GM03348 (cell line): ENCODE measurements at regions not wholly inside any gene's neighbourhood (a gene's known extent, or its start where the extent isn't known, plus 50 kb on each side); places are given as distances from the start of the nearest gene placed in this dataset.

Source experiments
- DNase-seq: peaks from one replicate; pipeline ENCODE4 v3.0.0; 2012; ENCODE audit warnings: low spot score

DNA sequence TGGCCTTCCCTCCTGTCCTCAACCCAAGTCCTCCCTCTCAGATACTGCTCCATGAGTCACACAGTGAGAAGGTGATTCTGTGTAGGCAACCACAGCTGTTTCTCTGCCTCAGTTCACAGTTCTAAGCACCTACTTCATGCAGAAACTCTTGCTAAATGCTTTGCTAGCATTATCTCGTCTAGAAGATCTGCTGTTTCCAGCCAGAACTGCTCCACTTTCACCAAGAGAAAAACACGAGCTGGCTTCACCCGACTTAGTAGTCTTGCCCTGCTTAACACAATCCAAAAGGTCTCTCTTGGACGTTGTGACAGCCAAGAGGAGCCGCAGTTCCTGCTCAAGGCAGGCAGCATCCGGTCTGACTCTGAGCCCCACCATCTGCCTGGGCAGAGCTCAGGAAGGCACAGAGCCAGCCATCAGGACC lies 272.1 kb downstream of the UACA start:
- DNase-seq = no peak

- DNase-seq = no peak
Observed at GRCh38 chr15:70490838-70491155, 272.6 kb downstream of the UACA start.

DNA sequence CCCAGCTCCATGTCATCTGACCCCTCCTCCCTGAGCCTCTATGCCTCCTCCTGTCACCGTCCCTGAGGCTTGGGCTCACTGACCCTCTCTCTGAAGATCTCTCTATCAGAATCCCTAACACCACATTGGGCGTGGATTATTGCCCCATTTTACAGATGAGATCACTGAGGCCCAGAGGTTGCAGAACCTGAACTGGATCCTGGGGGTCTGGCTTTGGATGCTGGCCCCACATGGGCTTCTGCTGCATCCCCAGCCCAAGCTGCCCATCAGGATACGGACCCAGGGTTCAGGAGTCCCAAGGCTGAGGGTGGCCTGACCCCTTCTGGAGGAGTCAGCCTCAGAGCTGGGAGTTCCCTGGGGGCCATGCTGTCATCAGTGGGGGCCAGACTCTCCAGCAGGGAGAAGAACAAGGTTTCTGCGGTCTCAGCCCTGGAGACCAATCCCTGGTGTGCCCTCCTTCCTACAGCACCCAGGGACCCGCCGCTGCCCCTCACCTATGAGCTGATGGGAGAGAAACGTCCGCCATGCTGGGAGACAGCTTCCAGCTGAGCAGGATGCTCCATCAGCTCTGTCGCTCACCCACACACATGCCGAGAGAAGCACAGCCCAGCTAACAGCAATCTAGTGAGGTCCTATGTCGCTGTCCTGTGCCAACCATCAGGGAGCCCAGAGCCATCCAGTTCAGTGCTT lies 273.1 kb downstream of the UACA start:
- DNase-seq = no peak

- DNase-seq = no peak
Observed at GRCh38 chr15:70488941-70489848, 274.2 kb downstream of the UACA start.

GRCh38 chr15:70488002-70488605 lies 275.3 kb downstream of the UACA start:
- peak; percentile 84 for DNase-seq

- no peak for DNase-seq
Observed at GRCh38 chr15:70487387-70487740, 276.0 kb downstream of the UACA start.

DNA sequence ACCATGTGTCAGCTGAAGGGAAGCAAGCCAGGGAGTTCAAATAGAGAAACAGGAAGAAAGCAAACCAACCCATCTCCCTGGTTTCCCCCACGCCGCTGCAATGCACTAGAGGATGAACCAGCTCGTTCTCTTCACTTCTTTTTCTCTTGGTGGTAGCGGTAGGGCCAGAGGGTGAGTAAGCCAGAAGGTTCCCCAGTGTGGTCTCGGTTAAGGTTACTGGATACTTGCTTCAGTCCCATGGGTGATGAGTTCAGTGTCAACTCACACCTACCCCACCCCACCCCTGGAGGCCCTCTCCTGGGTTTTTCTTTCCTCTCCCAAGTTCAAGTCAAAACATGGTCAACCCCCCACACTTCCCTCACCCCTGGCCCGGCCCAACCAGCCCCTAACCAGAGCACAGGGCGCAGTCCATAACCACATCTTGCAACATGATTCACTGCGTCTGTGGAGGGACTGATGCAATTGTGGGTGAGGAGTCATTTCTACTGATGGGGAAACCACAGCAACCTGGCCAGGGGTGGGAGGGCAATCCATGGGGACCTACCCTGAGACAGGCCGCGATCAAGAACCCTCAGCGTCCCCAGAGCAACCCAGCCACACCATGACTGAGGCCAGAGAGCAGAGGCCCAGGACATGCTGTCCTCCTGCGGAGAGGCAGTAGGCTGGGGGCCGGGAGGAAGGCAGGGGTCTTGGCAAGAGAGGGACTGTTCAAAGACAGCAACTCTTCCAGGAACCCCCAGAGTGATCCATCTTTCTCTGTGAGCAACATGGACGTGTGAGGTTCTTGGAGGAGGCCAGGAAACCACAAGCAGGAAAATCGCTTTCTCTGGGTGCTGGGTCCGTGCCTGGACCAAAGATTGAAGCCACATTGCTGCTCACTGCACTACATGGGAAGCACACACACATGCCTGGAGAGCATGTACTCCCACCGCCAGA lies 276.6 kb downstream of the UACA start:
- DNase-seq = peak; percentile 89

DNA sequence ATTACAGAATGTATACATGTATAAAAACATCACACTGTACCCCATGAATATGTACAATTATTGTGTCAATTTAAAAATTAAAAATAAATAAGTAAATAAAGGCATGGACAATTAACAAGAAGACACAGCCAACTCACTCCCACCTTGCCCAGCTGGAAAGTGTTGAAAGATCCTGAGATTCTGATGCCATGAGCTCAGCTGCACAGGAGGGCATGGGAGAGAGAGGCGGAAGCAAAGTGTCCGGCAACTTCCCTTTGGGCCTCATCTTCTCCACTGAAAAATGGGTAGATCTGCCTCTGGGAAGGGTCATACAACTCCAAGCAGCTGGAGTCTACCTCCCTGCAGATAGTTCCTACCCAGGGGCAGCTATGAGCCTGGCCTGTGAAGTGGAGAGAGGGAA lies 277.3 kb downstream of the UACA start:
- DNase-seq = no peak

GRCh38 chr15:70484993-70485392 lies 278.4 kb downstream of the UACA start:
- no peak for DNase-seq

DNA sequence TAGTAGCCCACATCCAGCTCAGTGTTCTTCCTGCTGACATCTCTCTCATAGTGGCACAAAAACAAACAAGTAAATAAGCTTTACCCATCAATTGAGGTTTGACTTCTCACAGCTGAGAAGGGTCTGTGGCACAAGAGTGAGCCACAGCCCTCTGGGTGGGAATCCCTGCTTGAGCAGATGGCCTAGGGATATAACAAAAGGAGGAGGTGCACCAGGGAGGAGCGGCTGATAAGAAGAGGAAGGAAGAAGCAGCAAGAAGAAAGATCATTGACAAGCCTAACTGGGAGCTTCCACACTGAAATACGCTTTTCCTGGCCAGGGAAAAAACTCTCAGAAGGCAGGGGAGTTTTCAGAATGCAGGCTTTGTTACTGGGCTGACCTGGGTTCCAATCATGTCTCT lies 279.8 kb downstream of the UACA start:
- no peak for DNase-seq

GRCh38 chr15:70480196-70480856 lies 283.0 kb downstream of the UACA start:
- no peak for DNase-seq

DNA sequence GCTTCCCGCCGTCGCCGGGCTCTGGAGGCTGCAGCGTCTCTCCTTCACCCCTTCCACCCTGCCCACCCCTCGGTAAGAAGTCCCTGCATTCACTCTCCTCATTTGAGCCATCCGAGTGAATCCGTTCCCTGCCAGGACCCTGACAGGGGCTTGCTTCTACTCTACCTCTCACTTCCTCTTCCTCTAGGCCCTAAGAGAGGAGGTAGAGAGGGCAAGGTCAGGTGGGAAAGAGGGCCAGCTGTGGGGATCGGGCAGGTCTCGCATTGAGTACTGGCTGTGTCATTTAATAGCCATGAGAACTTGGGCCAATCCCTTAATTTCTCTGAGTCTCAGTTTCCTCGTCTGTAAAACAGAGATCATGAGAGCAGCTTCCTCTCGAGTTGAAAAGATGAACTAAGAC lies 283.6 kb downstream of the UACA start:
- no peak for DNase-seq

DNA sequence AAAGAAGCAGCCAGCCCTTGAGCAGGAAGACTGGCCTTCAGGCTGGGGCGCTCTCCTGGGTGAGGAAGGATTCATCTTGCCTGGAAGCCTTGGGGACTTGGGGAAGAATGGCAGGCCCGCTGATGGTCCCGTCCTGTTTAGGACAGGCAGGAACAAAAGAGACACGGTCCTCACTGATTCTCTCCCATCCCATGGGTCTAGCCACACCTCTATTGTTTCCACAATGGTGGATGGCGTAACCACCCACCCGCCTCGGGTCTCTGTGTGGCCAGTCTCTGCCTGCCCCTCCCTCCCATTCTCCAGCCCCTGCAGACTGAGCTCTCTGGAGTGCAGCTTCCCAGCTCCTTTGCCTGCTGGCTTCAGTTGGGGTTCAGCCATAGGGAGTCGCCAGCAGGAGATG lies 284.3 kb downstream of the UACA start:
- no peak for DNase-seq

- no peak for DNase-seq
Observed at GRCh38 chr15:70478251-70478990, 284.9 kb downstream of the UACA start.

GRCh38 chr15:70477750-70478250 lies 285.6 kb downstream of the UACA start:
- no peak for DNase-seq

- no peak for DNase-seq
Observed at GRCh38 chr15:70476441-70476840, 286.9 kb downstream of the UACA start.

DNA sequence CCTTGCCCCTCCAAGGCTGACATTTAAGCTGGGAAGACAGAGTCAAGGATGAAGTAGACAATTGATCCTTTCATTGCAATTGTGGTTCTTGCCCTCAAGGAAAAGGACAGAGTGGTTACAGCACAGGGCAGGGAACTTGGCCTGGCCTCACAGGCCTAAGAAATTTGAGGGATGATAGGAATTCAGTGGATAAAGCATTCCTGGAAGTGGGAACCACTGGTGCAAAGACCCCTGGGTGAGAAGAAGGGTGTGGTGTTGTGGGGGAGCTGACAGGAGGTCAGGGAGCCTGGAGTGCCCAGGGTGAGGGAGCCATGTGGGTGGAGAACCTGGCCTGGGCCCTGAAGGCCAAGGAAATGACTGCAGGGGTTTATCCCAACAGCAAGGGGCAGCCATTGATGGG lies 287.4 kb downstream of the UACA start:
- DNase-seq = no peak

- DNase-seq = no peak
Observed at GRCh38 chr15:70475407-70475781, 288.0 kb downstream of the UACA start.

DNA sequence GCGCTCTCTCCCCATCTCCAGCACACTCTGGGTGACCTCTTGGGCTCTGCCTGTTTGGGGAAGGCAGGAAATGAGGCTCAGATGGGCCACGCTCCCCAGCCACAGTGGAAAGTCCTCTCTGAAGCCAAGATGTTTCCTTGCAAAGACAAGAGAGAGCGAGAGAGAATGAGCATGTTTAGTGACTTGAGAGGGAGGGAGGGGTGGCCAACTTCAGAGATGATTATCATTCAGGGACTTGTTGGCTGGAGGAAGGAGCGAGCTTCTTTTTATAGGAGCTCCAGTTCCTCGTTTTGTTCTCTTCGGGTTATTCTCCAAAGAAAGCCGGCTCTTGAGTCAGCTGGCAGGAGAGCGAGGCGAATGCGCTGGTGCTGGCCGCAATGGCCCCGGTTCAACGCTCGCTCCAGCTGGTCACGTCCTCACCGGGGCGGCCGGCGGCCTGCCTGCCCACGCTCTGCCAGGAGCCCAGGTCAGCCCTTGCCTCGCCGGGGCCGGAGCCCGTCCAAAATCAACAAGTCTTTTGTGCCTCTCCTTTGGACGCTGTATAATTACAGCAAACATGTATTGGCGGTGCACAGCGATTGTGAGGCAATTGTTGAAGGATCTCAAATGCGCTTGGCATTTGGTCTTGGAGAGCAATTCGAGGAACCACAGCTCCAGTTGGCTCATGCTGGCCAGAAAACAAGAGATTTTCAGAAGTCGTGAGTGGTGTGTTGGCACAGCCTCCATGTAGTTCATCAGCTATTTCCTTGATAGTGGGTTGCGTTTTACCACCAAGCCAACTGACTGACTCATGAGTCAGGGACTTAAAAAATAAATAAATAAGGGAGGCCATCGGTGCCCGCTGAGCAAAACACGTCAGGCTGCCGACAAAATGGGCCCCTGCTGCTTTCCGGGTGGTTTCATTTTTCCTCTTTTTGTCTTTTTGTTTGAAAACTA lies 288.6 kb downstream of the UACA start:
- peak; percentile 78 for DNase-seq
